ENCODE measurements at regions not wholly inside any gene's neighbourhood (a gene's known extent, or its start where the extent isn't known, plus 50 kb on each side); places are given as distances from the start of the nearest gene placed in this dataset.

GRCh38 chr10:113431398-113432160, 121.3 kb upstream of the HABP2 start:
- DNase-seq (ENCODE audit: low read depth in 3 of 3, low spot score in 2 of 3), result no peak

DNA sequence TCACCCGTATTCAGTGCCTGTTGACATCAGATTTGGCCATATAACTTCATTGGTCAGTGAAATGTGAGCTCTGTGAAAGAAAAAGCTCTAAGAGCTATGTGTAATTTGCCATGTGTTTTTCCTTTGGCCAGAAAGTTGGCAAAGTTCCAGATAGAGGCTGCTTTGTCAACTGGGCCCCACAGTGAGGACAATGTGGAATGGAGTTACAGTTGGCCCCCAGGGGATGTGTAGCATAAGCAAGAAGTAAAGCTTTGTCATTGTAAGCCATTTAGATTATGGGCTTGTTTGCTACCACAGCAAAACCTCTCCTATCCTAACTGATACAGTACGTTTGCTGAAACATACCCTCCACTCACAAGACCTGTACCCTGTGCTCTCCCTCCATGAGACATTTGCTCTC, 119.1 kb upstream of the HABP2 start:
- DNase-seq (ENCODE audit: low read depth in 3 of 3, low spot score in 2 of 3), result no peak

- DNase-seq (ENCODE audit: low read depth in 3 of 3, low spot score in 2 of 3), result no peak
Measured at GRCh38 chr10:113434315-113434714, 118.5 kb upstream of the HABP2 start.

DNA sequence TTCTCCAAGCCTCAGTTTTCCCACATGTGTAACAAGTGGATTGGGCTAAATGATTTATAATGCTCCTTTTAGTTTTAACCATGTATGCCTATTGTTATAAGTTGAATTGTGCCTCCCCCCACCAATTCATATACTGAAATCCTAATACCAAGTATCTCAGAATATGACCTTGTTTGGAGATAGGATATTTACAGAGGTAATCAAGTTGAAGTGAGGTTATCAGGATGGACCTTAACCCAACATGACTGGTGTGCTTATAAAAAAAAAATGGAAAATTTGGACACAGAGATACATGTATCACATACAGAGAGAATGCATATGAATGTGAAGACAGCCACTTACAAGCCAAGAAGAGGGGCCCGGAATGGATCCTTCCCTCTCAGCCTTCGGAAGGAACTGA, 117.9 kb upstream of the HABP2 start:
- DNase-seq (ENCODE audit: low read depth in 3 of 3, low spot score in 2 of 3), result no peak

- no peak for DNase-seq (ENCODE audit: low read depth in 3 of 3, low spot score in 2 of 3)
Measured at GRCh38 chr10:113435881-113436280, 117.0 kb upstream of the HABP2 start.

DNA sequence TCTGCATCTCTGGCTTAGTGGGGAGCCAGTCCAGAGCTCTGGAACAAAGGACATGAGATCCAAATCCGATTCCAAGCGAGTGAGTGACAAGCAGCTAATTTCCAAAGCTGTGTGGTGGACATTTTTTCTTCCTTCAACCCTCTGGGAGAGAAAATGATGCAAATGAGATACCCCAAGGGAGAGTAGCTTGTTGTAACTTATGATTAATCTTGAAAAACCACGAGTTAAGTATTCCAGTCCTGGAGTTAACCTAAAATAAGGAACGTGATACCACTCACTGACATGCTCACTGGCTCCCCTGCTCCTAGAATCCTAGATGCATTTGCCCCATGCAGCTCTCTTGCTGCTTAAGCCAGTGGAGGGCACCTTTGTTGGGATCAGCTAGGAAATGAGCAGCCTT, 116.0 kb upstream of the HABP2 start:
- DNase-seq (ENCODE audit: low read depth in 3 of 3, low spot score in 2 of 3), result no peak

DNA sequence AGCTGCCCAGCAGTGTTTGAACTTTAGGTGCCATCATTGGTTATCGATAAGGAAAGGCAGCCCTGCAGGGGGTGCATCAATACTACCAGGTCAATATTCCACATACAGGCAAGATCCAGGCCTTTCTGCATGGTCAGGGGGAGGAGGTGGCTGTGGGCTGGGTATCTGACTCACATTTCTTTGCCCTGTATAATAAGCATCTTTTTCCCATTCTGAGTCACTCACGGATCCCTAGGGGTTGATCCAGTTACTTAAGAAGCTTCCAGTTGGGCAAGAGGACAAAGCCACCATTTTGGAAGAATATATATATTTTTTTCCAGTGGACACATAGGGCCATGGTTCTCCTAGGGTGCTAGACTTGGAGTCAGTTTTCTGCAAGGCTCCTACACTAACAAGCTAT, 114.2 kb upstream of the HABP2 start:
- no peak for DNase-seq (ENCODE audit: low read depth in 3 of 3, low spot score in 2 of 3)

GRCh38 chr10:113441220-113441619, 111.6 kb upstream of the HABP2 start:
- no peak for DNase-seq (ENCODE audit: low read depth in 3 of 3, low spot score in 2 of 3)

DNA sequence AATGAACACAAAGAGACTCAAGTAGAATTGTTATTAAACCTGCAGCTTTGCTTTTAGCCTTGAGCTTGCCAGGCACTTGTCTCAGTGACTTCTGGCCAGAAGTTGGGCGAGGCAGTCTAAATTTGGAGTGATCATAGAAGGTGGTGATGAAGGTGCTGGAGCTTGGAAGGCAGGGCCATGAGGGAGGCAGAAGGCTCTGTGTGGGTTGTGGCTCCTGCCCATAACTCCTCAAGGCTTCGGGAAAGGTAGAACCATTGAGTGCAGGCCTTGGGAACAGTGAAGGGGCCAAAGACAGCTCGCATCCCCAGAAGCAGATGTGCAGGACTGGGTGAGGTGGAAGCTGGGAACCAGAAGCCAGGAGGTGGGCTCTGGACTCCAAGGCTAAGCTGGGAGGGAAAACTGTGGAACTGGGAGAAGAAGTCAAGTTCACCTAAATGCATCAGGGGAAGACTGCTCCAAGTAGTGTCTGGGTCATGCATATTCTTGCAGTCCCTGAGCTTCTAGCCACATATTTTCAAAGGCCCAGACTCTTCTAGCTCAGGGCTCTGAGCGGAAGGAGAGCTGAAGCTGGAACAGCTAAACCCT, 111.1 kb upstream of the HABP2 start:
- no peak for DNase-seq (ENCODE audit: low read depth in 3 of 3, low spot score in 2 of 3)

DNA sequence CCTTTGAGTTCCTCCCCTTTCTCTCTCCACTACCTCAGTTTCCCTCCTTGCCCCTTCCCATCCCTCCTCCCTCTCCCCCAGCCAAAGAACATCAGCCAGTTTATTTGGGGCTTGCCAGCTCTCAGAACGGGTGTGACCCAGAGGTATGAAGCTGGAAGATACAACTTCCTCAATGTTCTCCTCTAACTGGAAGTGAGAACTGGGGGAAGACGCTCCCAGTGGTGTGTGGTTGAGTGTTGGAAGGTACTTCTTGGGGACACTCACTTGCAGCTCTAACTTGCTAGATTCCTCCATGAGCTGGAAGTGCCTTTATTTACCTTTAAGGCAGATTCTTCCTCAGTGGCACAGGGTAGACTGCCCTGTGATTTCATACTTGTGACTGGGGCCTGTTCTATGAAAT, 110.5 kb upstream of the HABP2 start:
- no peak for DNase-seq (ENCODE audit: low read depth in 3 of 3, low spot score in 2 of 3)

GRCh38 chr10:113443141-113443925, 109.5 kb upstream of the HABP2 start:
- no peak for DNase-seq (ENCODE audit: low read depth in 3 of 3, low spot score in 2 of 3)

- DNase-seq (ENCODE audit: low read depth in 3 of 3, low spot score in 2 of 3), result no peak
Measured at GRCh38 chr10:113444766-113445365, 108.0 kb upstream of the HABP2 start.

DNA sequence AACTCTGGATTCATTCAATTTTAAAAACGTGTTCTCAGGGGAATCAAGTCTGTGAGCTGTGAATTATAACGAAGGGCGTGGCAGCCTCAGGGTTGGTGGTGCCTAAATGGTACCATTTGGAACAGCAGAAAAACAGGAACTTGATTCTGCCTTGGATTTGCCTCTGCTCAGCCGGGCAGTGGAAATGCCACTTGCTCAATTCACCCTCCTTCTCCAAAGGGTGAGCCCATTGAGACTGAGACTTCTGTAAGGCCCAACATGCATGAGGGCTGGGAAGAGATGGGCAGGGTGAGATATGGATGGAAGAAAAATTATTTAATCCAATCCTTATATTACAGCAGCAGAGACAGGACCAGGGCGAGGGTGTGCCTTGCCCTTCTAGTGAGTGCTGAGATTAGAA, 107.1 kb upstream of the HABP2 start:
- DNase-seq (ENCODE audit: low read depth in 3 of 3, low spot score in 2 of 3), result no peak

GRCh38 chr10:113446739-113447138, 106.1 kb upstream of the HABP2 start:
- DNase-seq (ENCODE audit: low read depth in 3 of 3, low spot score in 2 of 3), result no peak

GRCh38 chr10:113447278-113447677, 105.6 kb upstream of the HABP2 start:
- no peak for DNase-seq (ENCODE audit: low read depth in 3 of 3, low spot score in 2 of 3)

GRCh38 chr10:113449006-113449695, 103.7 kb upstream of the HABP2 start:
- no peak for DNase-seq (ENCODE audit: low read depth in 3 of 3, low spot score in 2 of 3)

DNA sequence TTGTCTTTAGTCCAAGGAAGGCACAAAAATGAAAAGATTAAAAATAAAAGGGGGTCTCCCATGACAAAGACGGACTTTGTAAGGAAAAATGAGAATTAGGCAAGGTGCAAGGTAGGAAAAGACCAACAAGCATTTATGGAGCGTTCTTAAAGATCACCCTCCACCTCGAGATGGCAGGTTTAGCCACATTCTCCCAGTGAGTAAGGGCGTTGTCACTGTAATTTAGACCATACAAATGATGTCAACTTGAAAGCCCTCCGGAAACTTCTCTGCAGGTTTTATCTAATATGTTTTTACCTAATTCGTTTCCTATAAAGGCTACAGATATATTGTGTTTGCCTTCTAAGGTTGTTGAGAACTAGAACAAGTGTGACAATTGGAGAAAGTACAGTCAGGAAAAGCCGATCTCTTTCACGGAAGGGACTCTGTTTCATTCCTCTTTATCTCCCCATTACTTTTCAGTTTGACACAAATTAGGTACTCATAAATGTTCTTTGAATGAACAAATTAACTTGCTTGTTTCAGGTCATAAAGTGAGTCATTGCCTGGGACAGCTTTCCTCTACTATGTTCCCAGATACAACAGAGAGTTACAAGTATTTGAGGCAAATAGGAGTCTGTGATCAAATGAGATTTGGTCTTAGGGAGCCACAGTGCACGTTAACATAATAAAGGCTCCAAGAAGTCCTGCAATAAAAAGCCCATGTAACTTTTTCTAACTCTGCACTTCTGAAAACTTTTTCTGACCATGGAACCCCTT, 102.6 kb upstream of the HABP2 start:
- DNase-seq (ENCODE audit: low read depth in 3 of 3, low spot score in 2 of 3), result no peak

DNA sequence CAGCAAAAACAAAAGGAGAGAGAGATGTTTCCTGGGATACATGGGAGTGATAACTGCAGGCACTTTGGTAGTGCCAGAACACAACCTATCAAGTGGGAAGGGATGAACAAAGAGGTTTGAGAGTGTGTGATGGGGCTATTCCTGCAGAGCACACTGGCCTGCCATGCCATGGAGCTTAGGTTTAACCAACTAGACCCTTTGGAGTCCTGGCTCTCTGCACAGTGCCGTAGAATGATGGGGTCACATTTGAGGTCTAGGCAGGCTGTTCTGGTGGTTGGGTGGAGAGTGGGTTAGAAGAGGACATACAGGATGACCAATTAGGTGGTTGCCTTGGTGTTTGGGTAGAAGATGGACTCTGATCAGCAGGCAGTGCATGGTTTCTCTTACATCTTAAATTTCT, 101.9 kb upstream of the HABP2 start:
- DNase-seq (ENCODE audit: low read depth in 3 of 3, low spot score in 2 of 3), result no peak

- DNase-seq (ENCODE audit: low read depth in 3 of 3, low spot score in 2 of 3), result no peak
Measured at GRCh38 chr10:113452146-113452845, 100.6 kb upstream of the HABP2 start.

DNA sequence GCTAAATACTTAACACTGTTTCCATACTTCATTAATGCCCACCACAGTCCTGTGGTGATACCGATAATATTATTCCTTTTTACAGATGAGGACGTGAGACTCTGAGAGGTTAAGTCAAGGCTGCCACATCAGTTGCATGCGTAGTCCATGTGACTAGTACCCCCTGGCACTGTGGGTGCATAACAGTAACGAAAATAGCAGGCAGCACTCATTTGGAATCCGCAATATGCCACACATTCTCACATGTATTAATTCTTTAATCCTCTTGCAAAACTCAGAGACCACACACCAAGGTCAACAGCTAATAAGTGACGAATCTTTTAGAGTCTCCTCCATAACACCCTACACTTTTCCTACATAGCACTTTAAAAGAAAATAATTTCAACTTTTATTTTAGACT, 99.5 kb upstream of the HABP2 start:
- DNase-seq (ENCODE audit: low read depth in 3 of 3, low spot score in 2 of 3), result no peak
